H4 (cell line): ENCODE measurements at regions not wholly inside any gene's neighbourhood (a gene's known extent, or its start where the extent isn't known, plus 50 kb on each side); places are given as distances from the start of the nearest gene placed in this dataset.
A peak's percentile ranks its signal among the peaks of the same experiment; 100 is the strongest.
"Not testable (repeated sequence)": the region's sequence is repeated elsewhere in the genome, so short reads cannot be mapped to it uniquely, and the experiment has no call there.

Experiments used
- DNase-seq: peaks from one replicate; pipeline ENCODE4 v3.0.0-alpha.2; 2015; ENCODE audit warnings: low spot score

- DNase-seq, result no peak
Observed at GRCh38 chr2:14420851-14421250, 211.7 kb upstream of the LRATD1 start.

GRCh38 chr2:14422426-14422825 is 210.1 kb upstream of the LRATD1 start:
- DNase-seq, result no peak

- DNase-seq, result no peak
Observed at GRCh38 chr2:14423145-14423906, 209.2 kb upstream of the LRATD1 start.

GRCh38 chr2:14424478-14425390 is 207.8 kb upstream of the LRATD1 start:
- no peak for DNase-seq

- DNase-seq, result no peak
Observed at GRCh38 chr2:14425869-14426268, 206.6 kb upstream of the LRATD1 start.

- peak; percentile 67 for DNase-seq
Observed at GRCh38 chr2:14428056-14428455, 204.5 kb upstream of the LRATD1 start.

GRCh38 chr2:14433946-14434495 is 198.5 kb upstream of the LRATD1 start:
- DNase-seq, result no peak

- DNase-seq, result no peak
Observed at GRCh38 chr2:14445670-14446069, 186.8 kb upstream of the LRATD1 start.

GRCh38 chr2:14448340-14448739 is 184.2 kb upstream of the LRATD1 start:
- no peak for DNase-seq

GRCh38 chr2:14451312-14451711 is 181.2 kb upstream of the LRATD1 start:
- peak; percentile 9 for DNase-seq

GRCh38 chr2:14454202-14454601 is 178.3 kb upstream of the LRATD1 start:
- DNase-seq, result no peak

GRCh38 chr2:14459786-14460325 is 172.7 kb upstream of the LRATD1 start:
- DNase-seq, result no peak

GRCh38 chr2:14475994-14476393 is 156.5 kb upstream of the LRATD1 start:
- DNase-seq, result no peak

GRCh38 chr2:14479486-14479885 is 153.0 kb upstream of the LRATD1 start:
- no peak for DNase-seq

GRCh38 chr2:14480120-14480519 is 152.4 kb upstream of the LRATD1 start:
- no peak for DNase-seq

- DNase-seq, result no peak
Observed at GRCh38 chr2:14480906-14481305, 151.6 kb upstream of the LRATD1 start.

- peak; percentile 75 for DNase-seq
Observed at GRCh38 chr2:14492920-14493503, 139.5 kb upstream of the LRATD1 start.

- no peak for DNase-seq
Observed at GRCh38 chr2:14494759-14495158, 137.8 kb upstream of the LRATD1 start.

- DNase-seq, result no peak
Observed at GRCh38 chr2:14501061-14501460, 131.5 kb upstream of the LRATD1 start.

- DNase-seq, result not testable (repeated sequence)
Observed at GRCh38 chr2:14506955-14507354, 125.6 kb upstream of the LRATD1 start.

- DNase-seq, result no peak
Observed at GRCh38 chr2:14511541-14511940, 121.0 kb upstream of the LRATD1 start.

- no peak for DNase-seq
Observed at GRCh38 chr2:14513903-14514302, 118.6 kb upstream of the LRATD1 start.
